NCI-H345 treated with DMSO at 0.1 percent for 48 hours (cell line): ENCODE measurements at regions not wholly inside any gene's neighbourhood (a gene's known extent, or its start where the extent isn't known, plus 50 kb on each side); places are given as distances from the start of the nearest gene placed in this dataset.
"Not testable (repeated sequence)": the region's sequence is repeated elsewhere in the genome, so short reads cannot be mapped to it uniquely, and the experiment has no call there.

Experiments
- DNase-seq: peaks from one replicate; lab custom pipeline; 2025; ENCODE audit not compliant: unreplicated experiment; lab: John Stamatoyannopoulos, UW

- no peak for DNase-seq
Measured at GRCh38 chr5:90287036-90287435, 122.5 kb downstream of the CETN3 start.

GRCh38 chr5:90285581-90285980, 124.0 kb downstream of the CETN3 start:
- DNase-seq: no peak

GRCh38 chr5:90284375-90284774, 125.2 kb downstream of the CETN3 start:
- DNase-seq: no peak

GRCh38 chr5:90279091-90279490, 130.5 kb downstream of the CETN3 start:
- no peak for DNase-seq

- no peak for DNase-seq
Measured at GRCh38 chr5:90274216-90274615, 135.3 kb downstream of the CETN3 start.

GRCh38 chr5:90267646-90268045, 141.9 kb downstream of the CETN3 start:
- DNase-seq: no peak

GRCh38 chr5:90265545-90265857, 144.1 kb downstream of the CETN3 start:
- no peak for DNase-seq

- peak; percentile 44 for DNase-seq
Measured at GRCh38 chr5:90264689-90265544, 144.6 kb downstream of the CETN3 start.

GRCh38 chr5:90263102-90263820, 146.3 kb downstream of the CETN3 start:
- DNase-seq: no peak

- no peak for DNase-seq
Measured at GRCh38 chr5:90251447-90251846, 158.1 kb downstream of the CETN3 start.

GRCh38 chr5:90248640-90249039, 160.9 kb downstream of the CETN3 start:
- no peak for DNase-seq

- not testable (repeated sequence) for DNase-seq
Measured at GRCh38 chr5:90243848-90244247, 165.7 kb downstream of the CETN3 start.

- DNase-seq: no peak
Measured at GRCh38 chr5:90233476-90233875, 176.1 kb downstream of the CETN3 start.

GRCh38 chr5:90231688-90232087, 177.9 kb downstream of the CETN3 start:
- no peak for DNase-seq

GRCh38 chr5:90227683-90228082, 181.9 kb downstream of the CETN3 start:
- DNase-seq: no peak

- no peak for DNase-seq
Measured at GRCh38 chr5:90226433-90227099, 183.0 kb downstream of the CETN3 start.

GRCh38 chr5:90224342-90224741, 185.2 kb downstream of the CETN3 start:
- no peak for DNase-seq

- no peak for DNase-seq
Measured at GRCh38 chr5:90223756-90224155, 185.8 kb downstream of the CETN3 start.

- DNase-seq: no peak
Measured at GRCh38 chr5:90221951-90222350, 187.6 kb downstream of the CETN3 start.

GRCh38 chr5:90220554-90220953, 189.0 kb downstream of the CETN3 start:
- DNase-seq: no peak

GRCh38 chr5:90214991-90215390, 194.6 kb downstream of the CETN3 start:
- DNase-seq: no peak

GRCh38 chr5:90208323-90208722, 201.2 kb downstream of the CETN3 start:
- not testable (repeated sequence) for DNase-seq
